ENCODE measurements at regions not wholly inside any gene's neighbourhood (a gene's known extent, or its start where the extent isn't known, plus 50 kb on each side); places are given as distances from the start of the nearest gene placed in this dataset.

DNA sequence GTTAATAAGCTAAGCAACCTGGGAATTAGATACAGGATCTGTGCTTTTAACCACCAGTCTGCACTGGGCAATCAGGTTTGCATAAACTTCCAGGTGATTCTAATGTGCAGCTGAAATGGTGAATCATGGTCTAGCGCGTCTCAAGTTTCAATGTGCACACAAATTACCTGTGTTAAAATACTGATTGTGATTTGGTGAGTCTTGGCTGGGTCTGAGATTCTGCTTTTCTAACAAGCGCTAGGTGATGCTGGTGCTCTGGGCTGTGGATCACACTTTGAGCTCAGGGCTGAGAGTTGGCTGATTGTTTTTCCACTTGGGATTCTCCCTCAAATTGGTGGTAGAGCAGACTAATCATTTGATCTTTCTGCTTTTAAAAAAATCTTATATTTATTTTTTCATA lies 124.8 kb downstream of the C12orf75 start:
- POLR2A ChIA-PET: no interaction called here
- no peak for DNase-seq (ENCODE audit: low read depth)
- TF ChIP-seq, protein P1, sequence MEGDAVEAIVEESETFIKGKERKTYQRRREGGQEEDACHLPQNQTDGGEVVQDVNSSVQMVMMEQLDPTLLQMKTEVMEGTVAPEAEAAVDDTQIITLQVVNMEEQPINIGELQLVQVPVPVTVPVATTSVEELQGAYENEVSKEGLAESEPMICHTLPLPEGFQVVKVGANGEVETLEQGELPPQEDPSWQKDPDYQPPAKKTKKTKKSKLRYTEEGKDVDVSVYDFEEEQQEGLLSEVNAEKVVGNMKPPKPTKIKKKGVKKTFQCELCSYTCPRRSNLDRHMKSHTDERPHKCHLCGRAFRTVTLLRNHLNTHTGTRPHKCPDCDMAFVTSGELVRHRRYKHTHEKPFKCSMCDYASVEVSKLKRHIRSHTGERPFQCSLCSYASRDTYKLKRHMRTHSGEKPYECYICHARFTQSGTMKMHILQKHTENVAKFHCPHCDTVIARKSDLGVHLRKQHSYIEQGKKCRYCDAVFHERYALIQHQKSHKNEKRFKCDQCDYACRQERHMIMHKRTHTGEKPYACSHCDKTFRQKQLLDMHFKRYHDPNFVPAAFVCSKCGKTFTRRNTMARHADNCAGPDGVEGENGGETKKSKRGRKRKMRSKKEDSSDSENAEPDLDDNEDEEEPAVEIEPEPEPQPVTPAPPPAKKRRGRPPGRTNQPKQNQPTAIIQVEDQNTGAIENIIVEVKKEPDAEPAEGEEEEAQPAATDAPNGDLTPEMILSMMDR (IDR thresholded peaks at IDR 0.05; ENCODE audit: insufficient read depth, low read depth, low read length): no peak
- CTCF ChIA-PET: no interaction called here
- H3K4me3 ChIP-seq (ENCODE audit: low read depth, low read length): no peak overlapping the region
- no peaks in the 10 kb centered on the region for H3K36me3 ChIP-seq (ENCODE audit: control insufficient read depth, insufficient read depth, low read length)
- no peaks in the 10 kb centered on the region for H3K27me3 ChIP-seq (ENCODE audit: control insufficient read depth, insufficient read depth, low read length)

DNA sequence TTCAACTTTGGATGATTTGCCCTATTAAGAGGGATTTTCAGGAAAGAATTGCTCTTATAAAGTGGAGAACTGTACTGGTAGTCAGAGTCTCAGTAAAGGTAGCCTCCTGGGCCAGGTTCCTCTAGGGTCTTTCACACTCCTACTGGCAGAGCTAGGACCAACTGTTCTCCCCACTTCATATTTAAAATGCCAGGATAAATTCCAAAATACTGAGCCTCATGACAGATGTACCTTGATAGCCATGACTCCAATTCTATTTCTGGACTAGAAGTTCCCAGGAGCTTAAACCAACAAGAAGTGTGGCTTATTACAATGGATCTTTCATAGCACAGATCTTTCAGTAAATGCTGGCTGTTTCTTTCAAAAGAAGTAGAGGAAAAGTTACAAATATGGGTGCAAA lies 126.5 kb downstream of the C12orf75 start:
- Histone ChIP-seq H3K4me3 (ENCODE audit: low read depth, low read length) (no peak overlapping the region), H3K36me3 (ENCODE audit: control insufficient read depth, insufficient read depth, low read length) (no peaks in the 10 kb centered on the region), H3K27me3 (ENCODE audit: control insufficient read depth, insufficient read depth, low read length) (no peaks in the 10 kb centered on the region)
- TF ChIP-seq, protein P1 (IDR thresholded peaks at IDR 0.05; ENCODE audit: insufficient read depth, low read depth, low read length): no peak
- ChIA-PET CTCF (interaction anchor here (2.0 kb wide), 1 partner anchor 12 kb away, joined by 7 read pairs; no protein-coding TSS in a partner anchor), POLR2A (no interaction called here)
- DNase-seq (ENCODE audit: low read depth): no peak

DNA sequence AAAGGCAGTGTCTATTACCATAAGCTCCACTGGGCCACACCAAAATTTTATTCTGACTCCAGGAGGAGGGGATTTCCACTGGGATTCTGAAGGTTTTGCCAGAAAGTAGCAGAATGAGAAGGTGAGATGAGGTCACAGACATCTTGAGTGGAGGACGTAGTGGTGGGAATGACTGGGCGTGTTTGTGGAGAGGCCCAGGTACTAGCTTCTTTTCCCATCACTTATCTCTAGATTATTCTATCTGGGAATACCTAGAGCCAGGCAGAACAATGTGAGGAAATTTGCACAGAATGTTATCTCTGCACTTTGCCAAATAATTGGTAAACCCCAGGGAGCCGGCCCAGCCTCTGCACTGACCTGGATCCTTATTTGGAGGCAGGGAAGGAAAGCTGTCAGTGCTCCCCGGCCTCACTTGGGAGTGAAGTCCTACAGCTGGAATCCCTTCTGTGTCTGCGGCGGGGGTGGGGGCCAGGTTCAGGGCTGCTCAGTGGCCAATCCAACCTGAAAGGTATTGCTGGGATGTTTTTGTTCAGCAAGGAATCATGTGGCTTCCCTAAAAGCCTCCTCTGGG lies 129.4 kb downstream of the C12orf75 start:
- TF ChIP-seq, protein P1 (IDR thresholded peaks at IDR 0.05; ENCODE audit: insufficient read depth, low read depth, low read length): no peak
- no peak overlapping the region for H3K4me3 ChIP-seq (ENCODE audit: low read depth, low read length)
- no peaks in the 10 kb centered on the region for H3K36me3 ChIP-seq (ENCODE audit: control insufficient read depth, insufficient read depth, low read length)
- no peak for DNase-seq (ENCODE audit: low read depth)
- ChIA-PET CTCF (interaction anchor here (1.1 kb wide), 1 partner anchor 244 kb away, joined by 3 read pairs; no protein-coding TSS in a partner anchor), POLR2A (no interaction called here)
- H3K27me3 ChIP-seq (ENCODE audit: control insufficient read depth, insufficient read depth, low read length): no peaks in the 10 kb centered on the region

DNA sequence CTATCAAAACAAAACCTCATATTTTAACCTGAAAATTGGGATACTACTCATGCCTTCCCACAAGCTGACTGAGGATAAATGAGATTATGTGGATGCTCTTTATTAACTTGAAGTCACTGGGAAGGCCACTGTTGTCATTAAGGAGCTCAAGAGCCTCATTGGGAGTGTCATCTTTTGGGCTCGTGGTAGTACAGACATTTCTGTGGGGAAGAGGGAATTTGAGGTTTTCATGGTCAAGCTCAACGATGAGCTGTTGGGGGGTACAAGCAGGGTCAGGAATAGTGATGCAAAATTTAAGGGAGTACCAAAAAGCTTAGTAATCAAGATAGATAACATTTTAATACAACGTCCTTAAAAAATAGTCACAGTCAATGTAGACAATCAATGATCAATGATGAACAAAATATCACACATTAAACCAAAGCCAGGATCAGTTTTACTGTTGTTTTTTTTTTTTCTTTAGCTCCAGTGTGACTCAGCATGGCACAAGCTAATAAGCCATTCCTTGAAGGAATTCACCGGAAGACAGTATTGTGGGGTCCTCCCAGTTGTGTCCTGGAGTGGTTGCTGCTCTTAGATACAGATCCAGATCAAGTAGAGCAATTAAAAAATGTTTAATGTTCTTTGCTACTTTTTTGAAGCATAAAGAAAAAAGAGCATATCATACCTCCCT lies 130.9 kb downstream of the C12orf75 start:
- Histone ChIP-seq H3K4me3 (ENCODE audit: low read depth, low read length) (no peak overlapping the region), H3K27me3 (ENCODE audit: control insufficient read depth, insufficient read depth, low read length) (no peaks in the 10 kb centered on the region), H3K36me3 (ENCODE audit: control insufficient read depth, insufficient read depth, low read length) (no peaks in the 10 kb centered on the region)
- no peak for DNase-seq (ENCODE audit: low read depth)
- ChIA-PET POLR2A (interaction anchor here (0.6 to 0.8 kb wide), 3 partner anchors 16 to 22 kb away, joined by 7 to 11 read pairs (median 9); no protein-coding TSS in a partner anchor), CTCF (no interaction called here)
- TF ChIP-seq, protein P1 (IDR thresholded peaks at IDR 0.05; ENCODE audit: insufficient read depth, low read depth, low read length): no peak

DNA sequence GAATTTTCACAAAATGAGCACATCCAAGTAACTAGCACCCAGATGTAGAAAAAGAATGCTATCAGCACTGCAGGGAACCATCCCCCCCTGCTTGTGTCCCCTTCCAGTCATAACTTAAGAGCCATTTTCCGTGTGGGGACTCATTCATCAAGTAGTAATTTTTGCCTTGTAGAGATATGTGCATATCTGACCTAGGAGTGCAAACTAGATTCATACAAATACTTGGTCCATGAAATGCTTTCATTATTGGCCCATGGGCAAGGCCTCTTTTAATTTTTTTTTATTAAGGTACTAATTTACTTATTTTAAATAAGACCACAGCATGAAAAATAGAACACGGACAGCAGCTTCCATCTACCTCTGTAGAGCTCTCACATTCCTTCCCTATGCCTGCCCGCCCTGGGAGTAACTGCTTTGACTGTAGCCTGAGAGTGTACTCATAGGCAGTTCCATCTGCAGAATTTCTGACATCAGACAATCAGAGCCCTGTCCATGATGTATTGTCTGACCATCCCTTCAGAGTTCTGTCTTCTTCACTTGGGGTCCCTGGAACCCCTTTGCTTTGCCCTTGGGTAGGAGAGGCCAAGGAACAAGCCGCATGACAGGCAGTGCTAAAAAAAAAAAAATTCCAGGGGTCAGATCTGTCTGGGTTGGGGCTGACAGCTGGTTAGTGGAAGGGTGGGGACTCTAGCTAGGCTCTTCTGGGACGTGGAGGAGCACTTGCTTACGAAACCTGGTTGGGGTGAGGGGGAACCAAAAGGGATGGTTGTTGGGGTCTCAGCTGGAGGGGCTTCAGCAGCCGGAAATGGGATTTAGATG lies 131.7 kb downstream of the C12orf75 start:
- TF ChIP-seq, protein P1 (IDR thresholded peaks at IDR 0.05; ENCODE audit: insufficient read depth, low read depth, low read length): no peak
- H3K36me3 ChIP-seq (ENCODE audit: control insufficient read depth, insufficient read depth, low read length): no peaks in the 10 kb centered on the region
- DNase-seq (ENCODE audit: low read depth): no peak
- CTCF ChIA-PET: no interaction called here
- no peak overlapping the region for H3K4me3 ChIP-seq (ENCODE audit: low read depth, low read length)
- POLR2A ChIA-PET: interaction anchor here (0.6 kb wide), 1 partner anchor 23 kb away, joined by 7 read pairs; no protein-coding TSS in a partner anchor
- no peaks in the 10 kb centered on the region for H3K27me3 ChIP-seq (ENCODE audit: control insufficient read depth, insufficient read depth, low read length)
